HCT116 (cell line): ENCODE measurements at regions not wholly inside any gene's neighbourhood (a gene's known extent, or its start where the extent isn't known, plus 50 kb on each side); places are given as distances from the start of the nearest gene placed in this dataset.

Experiments used
- CBX3 ChIP-seq: IDR thresholded peaks from 2 replicates; pipeline ENCODE4 v1.6.1; 2012; ENCODE audit warnings: low read depth
- ELF1 ChIP-seq: IDR thresholded peaks from 2 replicates; pipeline ENCODE4 v1.6.1; 2012; ENCODE audit warnings: low read depth, borderline replicate concordance
- FOSL1 ChIP-seq: IDR thresholded peaks from 2 replicates; pipeline ENCODE4 v1.6.1; 2012; ENCODE audit warnings: low read depth
- SRF ChIP-seq: IDR thresholded peaks from 2 replicates; pipeline ENCODE4 v1.6.1; 2012; ENCODE audit warnings: low read depth
- TCF7L2 ChIP-seq: IDR thresholded peaks from 2 replicates; pipeline ENCODE4 v1.7.0; 2011; ENCODE audit warnings: borderline replicate concordance, inconsistent platforms; ENCODE audit not compliant: insufficient read depth, insufficient read length; ENCODE audit errors: extremely low read depth
- ZFX ChIP-seq: fragments of 450-650 bp; IDR thresholded peaks from 2 replicates; pipeline ENCODE4 v1.6.1; 2017
- ZNF274 ChIP-seq: fragments of 200-500 bp; sonication (Bioruptor generic); IDR thresholded peaks from 2 replicates; pipeline ENCODE4 v1.6.1; 2014; ENCODE audit warnings: mild to moderate bottlenecking, low read depth, low read length, inconsistent platforms
- TF ChIP-seq, protein P1 (sequence below), 3 experiments: fragments of 200-600 bp in 1 of 3; sonication (generic) in 1 of 3; IDR thresholded peaks in 2 of 3; conservative IDR thresholded peaks in 1 of 3; 2 replicates each; pipeline ENCODE4 v1.5.1; 2012 to 2017; ENCODE audit warnings: low read depth in 2 of 3, low read length in 2 of 3, antibody characterized with exemption in 1 of 3, borderline replicate concordance in 1 of 3, control low read depth in 1 of 3, mild to moderate bottlenecking in 1 of 3, mixed read lengths in 1 of 3, mixed run types in 1 of 3, moderate library complexity in 1 of 3; ENCODE audit not compliant: insufficient read depth in 1 of 3
- TF ChIP-seq, protein P2 (sequence below): IDR thresholded peaks from 2 replicates; pipeline ENCODE4 v1.6.1; 2011; ENCODE audit warnings: mild to moderate bottlenecking, low read length, moderate library complexity; ENCODE audit not compliant: insufficient replicate concordance; ENCODE audit errors: extremely low read depth

DNA sequence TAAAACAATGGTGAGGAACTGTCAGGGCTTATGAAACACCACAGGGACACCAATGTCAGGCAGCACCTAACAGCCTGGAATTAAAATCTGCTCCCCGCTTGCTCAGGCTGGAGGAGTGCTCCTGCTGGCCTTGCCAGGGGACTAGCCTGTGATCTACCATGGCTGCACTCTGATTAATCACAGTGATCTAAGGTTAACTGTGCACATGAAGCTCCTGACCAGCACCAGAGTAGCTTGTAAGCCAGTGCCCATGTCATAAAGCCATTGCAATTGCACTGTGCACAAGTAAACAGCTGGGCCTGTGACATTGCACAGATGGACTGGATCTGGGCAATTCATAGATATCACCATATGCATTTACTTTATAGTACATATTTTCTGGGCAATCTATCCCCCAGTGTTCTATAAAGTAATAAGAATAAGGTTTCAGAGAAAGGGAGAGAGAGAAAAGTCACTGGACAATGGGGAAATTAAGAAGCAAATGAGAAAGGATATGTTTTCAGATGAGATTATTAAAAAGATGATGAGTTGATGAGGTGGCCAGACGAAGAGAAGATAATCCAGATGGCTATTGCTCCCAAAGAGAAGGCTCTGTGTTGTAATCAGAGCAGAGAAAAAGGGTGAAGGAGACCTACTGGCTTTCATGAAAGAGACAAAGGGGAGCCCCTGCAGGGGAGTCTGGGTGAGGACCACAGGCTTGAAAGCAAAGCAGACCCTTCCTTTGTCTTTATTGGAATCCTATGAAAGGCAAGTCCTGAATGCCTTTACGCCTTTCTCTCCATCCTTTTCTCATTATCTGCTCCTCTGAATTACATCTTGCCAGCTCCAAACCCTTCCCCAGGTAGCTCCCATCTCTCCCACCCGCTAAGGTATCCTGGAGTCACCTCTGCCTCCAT is 145.8 kb downstream of the SLC38A6 start (continued):
- TF ChIP-seq, protein P1, sequence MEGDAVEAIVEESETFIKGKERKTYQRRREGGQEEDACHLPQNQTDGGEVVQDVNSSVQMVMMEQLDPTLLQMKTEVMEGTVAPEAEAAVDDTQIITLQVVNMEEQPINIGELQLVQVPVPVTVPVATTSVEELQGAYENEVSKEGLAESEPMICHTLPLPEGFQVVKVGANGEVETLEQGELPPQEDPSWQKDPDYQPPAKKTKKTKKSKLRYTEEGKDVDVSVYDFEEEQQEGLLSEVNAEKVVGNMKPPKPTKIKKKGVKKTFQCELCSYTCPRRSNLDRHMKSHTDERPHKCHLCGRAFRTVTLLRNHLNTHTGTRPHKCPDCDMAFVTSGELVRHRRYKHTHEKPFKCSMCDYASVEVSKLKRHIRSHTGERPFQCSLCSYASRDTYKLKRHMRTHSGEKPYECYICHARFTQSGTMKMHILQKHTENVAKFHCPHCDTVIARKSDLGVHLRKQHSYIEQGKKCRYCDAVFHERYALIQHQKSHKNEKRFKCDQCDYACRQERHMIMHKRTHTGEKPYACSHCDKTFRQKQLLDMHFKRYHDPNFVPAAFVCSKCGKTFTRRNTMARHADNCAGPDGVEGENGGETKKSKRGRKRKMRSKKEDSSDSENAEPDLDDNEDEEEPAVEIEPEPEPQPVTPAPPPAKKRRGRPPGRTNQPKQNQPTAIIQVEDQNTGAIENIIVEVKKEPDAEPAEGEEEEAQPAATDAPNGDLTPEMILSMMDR (IDR thresholded peaks at IDR 0.05 in 2 of 3, conservative IDR thresholded peaks at IDR 0.05 in 1 of 3; ENCODE audit: borderline replicate concordance in 1 of 3, insufficient read depth in 1 of 3, low read depth in 2 of 3, low read length in 2 of 3): no peak
- TF ChIP-seq TCF7L2 (no peak), ZNF274 (no peak), ZFX (no peak), SRF (no peak), ELF1 (no peak), FOSL1 (no peak), CBX3 (no peak)
- TF ChIP-seq, protein P2, sequence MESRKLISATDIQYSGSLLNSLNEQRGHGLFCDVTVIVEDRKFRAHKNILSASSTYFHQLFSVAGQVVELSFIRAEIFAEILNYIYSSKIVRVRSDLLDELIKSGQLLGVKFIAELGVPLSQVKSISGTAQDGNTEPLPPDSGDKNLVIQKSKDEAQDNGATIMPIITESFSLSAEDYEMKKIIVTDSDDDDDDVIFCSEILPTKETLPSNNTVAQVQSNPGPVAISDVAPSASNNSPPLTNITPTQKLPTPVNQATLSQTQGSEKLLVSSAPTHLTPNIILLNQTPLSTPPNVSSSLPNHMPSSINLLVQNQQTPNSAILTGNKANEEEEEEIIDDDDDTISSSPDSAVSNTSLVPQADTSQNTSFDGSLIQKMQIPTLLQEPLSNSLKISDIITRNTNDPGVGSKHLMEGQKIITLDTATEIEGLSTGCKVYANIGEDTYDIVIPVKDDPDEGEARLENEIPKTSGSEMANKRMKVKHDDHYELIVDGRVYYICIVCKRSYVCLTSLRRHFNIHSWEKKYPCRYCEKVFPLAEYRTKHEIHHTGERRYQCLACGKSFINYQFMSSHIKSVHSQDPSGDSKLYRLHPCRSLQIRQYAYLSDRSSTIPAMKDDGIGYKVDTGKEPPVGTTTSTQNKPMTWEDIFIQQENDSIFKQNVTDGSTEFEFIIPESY: no peak
